ENCODE measurements at regions not wholly inside any gene's neighbourhood (a gene's known extent, or its start where the extent isn't known, plus 50 kb on each side); places are given as distances from the start of the nearest gene placed in this dataset.

- H3K27ac Mint-ChIP-seq: no peak overlapping the region
Measured at GRCh38 chr6:85252552-85252951, 197.3 kb upstream of the NT5E start.

DNA sequence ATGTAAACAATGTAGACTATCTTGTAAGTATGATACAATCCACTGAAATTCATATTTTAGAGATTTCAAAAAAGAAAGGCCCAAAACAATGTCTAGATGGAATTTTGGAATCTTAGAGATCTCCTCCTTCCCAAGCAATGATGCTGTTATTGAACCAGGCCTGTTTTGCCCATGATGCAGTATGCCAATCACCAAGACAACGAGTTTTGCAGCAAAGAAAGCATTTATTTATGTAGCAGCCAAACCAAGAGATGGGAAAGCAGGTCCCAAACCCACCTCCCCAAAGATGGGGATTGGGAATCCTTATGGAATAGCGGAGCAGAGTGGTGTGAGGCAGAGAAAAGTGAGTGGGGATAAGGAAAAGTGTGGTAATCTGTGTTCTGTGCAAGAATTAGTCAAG, 197.8 kb upstream of the NT5E start:
- no peak for TF ChIP-seq TEAD4 (CRISPR knock-in tag; IDR thresholded peaks at IDR 0.05)
- TF ChIP-seq NFATC4 (CRISPR knock-in tag; IDR thresholded peaks at IDR 0.05): no peak
- no peak for TF ChIP-seq TCF7 (CRISPR knock-in tag; IDR thresholded peaks at IDR 0.05; ENCODE audit: low read depth)
- no peak for TF ChIP-seq ETV6 (CRISPR knock-in tag; IDR thresholded peaks at IDR 0.05)
- TF ChIP-seq CBFB (CRISPR knock-in tag; IDR thresholded peaks at IDR 0.05; ENCODE audit: low read depth): no peak
- no peak for TF ChIP-seq USF2 (CRISPR knock-in tag; IDR thresholded peaks at IDR 0.05)
- TF ChIP-seq MYBL2 (CRISPR knock-in tag; IDR thresholded peaks at IDR 0.05): no peak
- no peak for TF ChIP-seq GRHL2 (CRISPR knock-in tag; IDR thresholded peaks at IDR 0.05; ENCODE audit: insufficient replicate concordance, severe bottlenecking)
- TF ChIP-seq, protein P1, sequence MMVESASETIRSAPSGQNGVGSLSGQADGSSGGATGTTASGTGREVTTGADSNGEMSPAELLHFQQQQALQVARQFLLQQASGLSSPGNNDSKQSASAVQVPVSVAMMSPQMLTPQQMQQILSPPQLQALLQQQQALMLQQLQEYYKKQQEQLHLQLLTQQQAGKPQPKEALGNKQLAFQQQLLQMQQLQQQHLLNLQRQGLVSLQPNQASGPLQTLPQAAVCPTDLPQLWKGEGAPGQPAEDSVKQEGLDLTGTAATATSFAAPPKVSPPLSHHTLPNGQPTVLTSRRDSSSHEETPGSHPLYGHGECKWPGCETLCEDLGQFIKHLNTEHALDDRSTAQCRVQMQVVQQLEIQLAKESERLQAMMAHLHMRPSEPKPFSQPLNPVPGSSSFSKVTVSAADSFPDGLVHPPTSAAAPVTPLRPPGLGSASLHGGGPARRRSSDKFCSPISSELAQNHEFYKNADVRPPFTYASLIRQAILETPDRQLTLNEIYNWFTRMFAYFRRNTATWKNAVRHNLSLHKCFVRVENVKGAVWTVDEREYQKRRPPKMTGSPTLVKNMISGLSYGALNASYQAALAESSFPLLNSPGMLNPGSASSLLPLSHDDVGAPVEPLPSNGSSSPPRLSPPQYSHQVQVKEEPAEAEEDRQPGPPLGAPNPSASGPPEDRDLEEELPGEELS (CRISPR knock-in tag; IDR thresholded peaks at IDR 0.05): no peak
- no peak for TF ChIP-seq GABPB1 (CRISPR knock-in tag; IDR thresholded peaks at IDR 0.05)
- no peak for TF ChIP-seq ZNF416 (CRISPR knock-in tag; IDR thresholded peaks at IDR 0.05)
- TF ChIP-seq JAZF1 (CRISPR knock-in tag; IDR thresholded peaks at IDR 0.05): no peak
- TF ChIP-seq ZNF219 (CRISPR knock-in tag; IDR thresholded peaks at IDR 0.05; ENCODE audit: borderline replicate concordance): no peak
- TF ChIP-seq NR2C2 (CRISPR knock-in tag; IDR thresholded peaks at IDR 0.05): no peak
- TF ChIP-seq, protein P2, sequence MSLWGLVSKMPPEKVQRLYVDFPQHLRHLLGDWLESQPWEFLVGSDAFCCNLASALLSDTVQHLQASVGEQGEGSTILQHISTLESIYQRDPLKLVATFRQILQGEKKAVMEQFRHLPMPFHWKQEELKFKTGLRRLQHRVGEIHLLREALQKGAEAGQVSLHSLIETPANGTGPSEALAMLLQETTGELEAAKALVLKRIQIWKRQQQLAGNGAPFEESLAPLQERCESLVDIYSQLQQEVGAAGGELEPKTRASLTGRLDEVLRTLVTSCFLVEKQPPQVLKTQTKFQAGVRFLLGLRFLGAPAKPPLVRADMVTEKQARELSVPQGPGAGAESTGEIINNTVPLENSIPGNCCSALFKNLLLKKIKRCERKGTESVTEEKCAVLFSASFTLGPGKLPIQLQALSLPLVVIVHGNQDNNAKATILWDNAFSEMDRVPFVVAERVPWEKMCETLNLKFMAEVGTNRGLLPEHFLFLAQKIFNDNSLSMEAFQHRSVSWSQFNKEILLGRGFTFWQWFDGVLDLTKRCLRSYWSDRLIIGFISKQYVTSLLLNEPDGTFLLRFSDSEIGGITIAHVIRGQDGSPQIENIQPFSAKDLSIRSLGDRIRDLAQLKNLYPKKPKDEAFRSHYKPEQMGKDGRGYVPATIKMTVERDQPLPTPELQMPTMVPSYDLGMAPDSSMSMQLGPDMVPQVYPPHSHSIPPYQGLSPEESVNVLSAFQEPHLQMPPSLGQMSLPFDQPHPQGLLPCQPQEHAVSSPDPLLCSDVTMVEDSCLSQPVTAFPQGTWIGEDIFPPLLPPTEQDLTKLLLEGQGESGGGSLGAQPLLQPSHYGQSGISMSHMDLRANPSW (CRISPR knock-in tag; conservative IDR thresholded peaks at IDR 0.05; ENCODE audit: low read depth): no peak
- TF ChIP-seq, protein P3, sequence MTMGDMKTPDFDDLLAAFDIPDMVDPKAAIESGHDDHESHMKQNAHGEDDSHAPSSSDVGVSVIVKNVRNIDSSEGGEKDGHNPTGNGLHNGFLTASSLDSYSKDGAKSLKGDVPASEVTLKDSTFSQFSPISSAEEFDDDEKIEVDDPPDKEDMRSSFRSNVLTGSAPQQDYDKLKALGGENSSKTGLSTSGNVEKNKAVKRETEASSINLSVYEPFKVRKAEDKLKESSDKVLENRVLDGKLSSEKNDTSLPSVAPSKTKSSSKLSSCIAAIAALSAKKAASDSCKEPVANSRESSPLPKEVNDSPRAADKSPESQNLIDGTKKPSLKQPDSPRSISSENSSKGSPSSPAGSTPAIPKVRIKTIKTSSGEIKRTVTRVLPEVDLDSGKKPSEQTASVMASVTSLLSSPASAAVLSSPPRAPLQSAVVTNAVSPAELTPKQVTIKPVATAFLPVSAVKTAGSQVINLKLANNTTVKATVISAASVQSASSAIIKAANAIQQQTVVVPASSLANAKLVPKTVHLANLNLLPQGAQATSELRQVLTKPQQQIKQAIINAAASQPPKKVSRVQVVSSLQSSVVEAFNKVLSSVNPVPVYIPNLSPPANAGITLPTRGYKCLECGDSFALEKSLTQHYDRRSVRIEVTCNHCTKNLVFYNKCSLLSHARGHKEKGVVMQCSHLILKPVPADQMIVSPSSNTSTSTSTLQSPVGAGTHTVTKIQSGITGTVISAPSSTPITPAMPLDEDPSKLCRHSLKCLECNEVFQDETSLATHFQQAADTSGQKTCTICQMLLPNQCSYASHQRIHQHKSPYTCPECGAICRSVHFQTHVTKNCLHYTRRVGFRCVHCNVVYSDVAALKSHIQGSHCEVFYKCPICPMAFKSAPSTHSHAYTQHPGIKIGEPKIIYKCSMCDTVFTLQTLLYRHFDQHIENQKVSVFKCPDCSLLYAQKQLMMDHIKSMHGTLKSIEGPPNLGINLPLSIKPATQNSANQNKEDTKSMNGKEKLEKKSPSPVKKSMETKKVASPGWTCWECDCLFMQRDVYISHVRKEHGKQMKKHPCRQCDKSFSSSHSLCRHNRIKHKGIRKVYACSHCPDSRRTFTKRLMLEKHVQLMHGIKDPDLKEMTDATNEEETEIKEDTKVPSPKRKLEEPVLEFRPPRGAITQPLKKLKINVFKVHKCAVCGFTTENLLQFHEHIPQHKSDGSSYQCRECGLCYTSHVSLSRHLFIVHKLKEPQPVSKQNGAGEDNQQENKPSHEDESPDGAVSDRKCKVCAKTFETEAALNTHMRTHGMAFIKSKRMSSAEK (CRISPR knock-in tag; IDR thresholded peaks at IDR 0.05; ENCODE audit: borderline replicate concordance): no peak
- no peak for TF ChIP-seq CREB1 (CRISPR knock-in tag; IDR thresholded peaks at IDR 0.05)
- ATAC-seq: no peak
- no peaks in the 10 kb centered on the region for H3K27me3 Mint-ChIP-seq (ENCODE audit: low read depth)

More at GRCh38 chr6:85252552-85252951, 197.3 kb upstream of the NT5E start:
- CTCF ChIA-PET: no interaction called here
- H3K36me3 Mint-ChIP-seq: peaks cover 9% of the 10 kb centered on the region
- no peaks in the 10 kb centered on the region for H3K27me3 Mint-ChIP-seq (ENCODE audit: low read depth)
- ATAC-seq (no peak), DNase-seq (ENCODE audit: low spot score) (no peak)
- no peak overlapping the region for H3K4me3 Mint-ChIP-seq
- H3K9me3 Mint-ChIP-seq: peaks cover 18% of the 10 kb centered on the region
- POLR2A ChIA-PET: no interaction called here
- TF ChIP-seq ZNF232 (CRISPR knock-in tag; IDR thresholded peaks at IDR 0.05): no peak
- TF ChIP-seq USF2 (CRISPR knock-in tag; IDR thresholded peaks at IDR 0.05): no peak
- H3K4me1 Mint-ChIP-seq: peaks cover 6% of the 10 kb centered on the region

More for the DNA sequence above, 197.8 kb upstream of the NT5E start:
- no peak for DNase-seq (ENCODE audit: low spot score)
- H3K36me3 Mint-ChIP-seq: peaks cover 9% of the 10 kb centered on the region
- ChIA-PET POLR2A (no interaction called here), CTCF (no interaction called here)
- no peak overlapping the region for H3K4me3 Mint-ChIP-seq
- peaks cover 20% of the 10 kb centered on the region for H3K9me3 Mint-ChIP-seq
- H3K27ac Mint-ChIP-seq: no peak overlapping the region
- H3K4me1 Mint-ChIP-seq: peaks cover 6% of the 10 kb centered on the region

All from WTC11 (cell line).